GM12878 (cell line): ENCODE measurements at regions not wholly inside any gene's neighbourhood (a gene's known extent, or its start where the extent isn't known, plus 50 kb on each side); places are given as distances from the start of the nearest gene placed in this dataset.

ENCODE experiments used
- ATAC-seq: fragments of 200-7000 bp; cut with Tn5 transposase; 3 replicates; pipeline ENCODE4 v1.9.1; 2020; ENCODE audit warnings: mild to moderate bottlenecking, moderate library complexity
- BruUV-seq: library from RNA; stranded (reverse); fragments of 400-500 nt; replicated peaks from 2 replicates; lab custom pipeline; 2021; lab: Mats Ljungman, UMichigan
- CTCF ChIA-PET: fragments of 300-600 bp; sonication (Branson Sonifier 250); formaldehyde crosslinking; extraction: SDS; loops from one replicate; lab custom pipeline; 2021; ENCODE audit warnings: inconsistent platforms; lab: Yijun Ruan, JAX
- POLR2A ChIA-PET: fragments of 350-600 bp; formaldehyde crosslinking; extraction: SDS; loops from one replicate; lab custom pipeline; 2021; ENCODE audit warnings: inconsistent platforms; lab: Charles Lee
- RAD21 ChIA-PET: fragments of 300-600 bp; sonication (Branson Sonifier 250); formaldehyde crosslinking; loops from one replicate; lab custom pipeline; 2023; ENCODE audit warnings: antibody characterized with exemption; ENCODE audit not compliant: unreplicated experiment; lab: Charles Lee
- SMC1A ChIA-PET: fragments of 300-600 bp; sonication (Branson Sonifier 250); formaldehyde crosslinking; loops from one replicate; lab custom pipeline; 2023; ENCODE audit not compliant: unreplicated experiment, uncharacterized antibody; lab: Charles Lee
- DNase-seq: peaks from one replicate; pipeline ENCODE4 v3.0.0-alpha.2; 2011; ENCODE audit warnings: low read depth, low spot score
- FAIRE-seq: peaks from 3 replicates; lab custom pipeline; 2011; peaks lifted over from hg19 to GRCh38; lab: Jason Lieb, UNC
- H2AFZ ChIP-seq: 2 replicates; pipeline ENCODE4 v1.6.0; 2011; ENCODE audit warnings: low read depth, low read length, control low read depth; ENCODE audit not compliant: control insufficient read depth
- H3K27ac ChIP-seq: 2 replicates; pipeline ENCODE4 v1.5.1; 2011; ENCODE audit warnings: control low read depth; ENCODE audit not compliant: control insufficient read depth, insufficient read depth
- H3K27me3 ChIP-seq, 2 experiments: replicated peaks in 1 of 2; 2 replicates each; pipeline versions ENCODE4 v1.6.0 to v1.6.1; 2011; ENCODE audit warnings: low read length in 1 of 2; ENCODE audit not compliant: control insufficient read depth in 2 of 2, insufficient read depth in 2 of 2
- H3K36me3 ChIP-seq, 2 experiments: 2 replicates each; pipeline ENCODE4 v1.5.1; 2011; ENCODE audit warnings: low read length in 1 of 2; ENCODE audit not compliant: control insufficient read depth in 2 of 2, insufficient read depth in 2 of 2
- H3K4me1 ChIP-seq: 2 replicates; pipeline ENCODE4 v1.6.1; 2011; ENCODE audit warnings: mild to moderate bottlenecking, low read length, moderate library complexity, mixed read lengths; ENCODE audit not compliant: control insufficient read depth, insufficient read depth
- H3K4me2 ChIP-seq: 2 replicates; pipeline ENCODE4 v1.6.0; 2011; ENCODE audit warnings: control low read depth; ENCODE audit not compliant: control insufficient read depth, insufficient read depth
- H3K4me3 ChIP-seq: fragments of 200-600 bp; sonication (generic); 2 replicates; pipeline ENCODE4 v1.5.1; 2016
- H3K79me2 ChIP-seq: 2 replicates; pipeline ENCODE4 v1.6.0; 2011; ENCODE audit warnings: low read length; ENCODE audit not compliant: control insufficient read depth, insufficient read depth
- H3K9ac ChIP-seq: 2 replicates; pipeline ENCODE4 v1.8.0; 2011; ENCODE audit warnings: low read length, control low read depth, mixed read lengths; ENCODE audit not compliant: control insufficient read depth, insufficient read depth
- H3K9me3 ChIP-seq: replicated peaks from 3 replicates; pipeline ENCODE4 v1.5.1; 2011; ENCODE audit warnings: mild to moderate bottlenecking, low read length; ENCODE audit not compliant: control insufficient read depth, insufficient read depth
- H4K20me1 ChIP-seq: 2 replicates; pipeline ENCODE4 v1.6.0; 2011; ENCODE audit not compliant: control insufficient read depth, insufficient read depth
- EP300 ChIP-seq, 2 experiments: fragments of 150-350 bp in 1 of 2; IDR thresholded peaks; 2 replicates each; pipeline ENCODE4 v1.6.1; 2011 to 2012; ENCODE audit warnings: low read depth in 2 of 2, low read length in 2 of 2, borderline replicate concordance in 1 of 2, improper control_type of control experiment in 1 of 2, inconsistent platforms in 1 of 2; ENCODE audit not compliant: control insufficient read depth in 1 of 2
- LARP7 ChIP-seq: fragments of 450-650 bp; IDR thresholded peaks from 2 replicates; pipeline ENCODE4 v1.6.1; 2017; ENCODE audit warnings: mild to moderate bottlenecking
- MLLT1 ChIP-seq: fragments of 450-650 bp; IDR thresholded peaks from 2 replicates; pipeline ENCODE4 v1.6.1; 2016; ENCODE audit warnings: mild to moderate bottlenecking
- SIN3A ChIP-seq: IDR thresholded peaks from 2 replicates; pipeline ENCODE4 v1.6.1; 2012; ENCODE audit warnings: low read depth, low read length, improper control_type of control experiment
- SMARCA5 ChIP-seq: fragments of 450-650 bp; IDR thresholded peaks from 2 replicates; pipeline ENCODE4 v1.6.1; 2017; ENCODE audit warnings: mild to moderate bottlenecking
- TAF1 ChIP-seq: IDR thresholded peaks from 2 replicates; pipeline ENCODE4 v1.6.1; 2011; ENCODE audit warnings: mild to moderate bottlenecking, low read depth, low read length, borderline replicate concordance
- WGBS: methylation state at CpG from one replicate; pipeline ENCODE4 v1.1.6; 2016; ENCODE audit warnings: low lambda C conversion rate; ENCODE audit not compliant: insufficient replicate concordance, insufficient coverage; ENCODE audit errors: missing lambda C conversion rate; 5-methylcytosine and 5-hydroxymethylcytosine counted together
- in situ Hi-C: fragments of 300-500 bp; cut with MboI; formaldehyde crosslinking; loops from 9 replicates; pipeline ENCODE4 v1.14.3; 2018; ENCODE audit warnings: mixed read lengths
- intact Hi-C: fragments of 100-400 bp; cut with micrococcal nuclease; formaldehyde crosslinking; loops from one replicate; pipeline ENCODE4 v1.14.2; 2022; ENCODE audit not compliant: unreplicated experiment
- TF ChIP-seq, protein P1 (sequence below): fragments of 450-650 bp; formaldehyde crosslinking; IDR thresholded peaks from 2 replicates; pipeline ENCODE4 v1.5.0; 2022; ENCODE audit warnings: mild to moderate bottlenecking, missing genetic modification characterization

GRCh38 chrX:20362268-20363267 is 95.9 kb upstream of the RPS6KA3 start (continued):
- TF ChIP-seq, protein P1, sequence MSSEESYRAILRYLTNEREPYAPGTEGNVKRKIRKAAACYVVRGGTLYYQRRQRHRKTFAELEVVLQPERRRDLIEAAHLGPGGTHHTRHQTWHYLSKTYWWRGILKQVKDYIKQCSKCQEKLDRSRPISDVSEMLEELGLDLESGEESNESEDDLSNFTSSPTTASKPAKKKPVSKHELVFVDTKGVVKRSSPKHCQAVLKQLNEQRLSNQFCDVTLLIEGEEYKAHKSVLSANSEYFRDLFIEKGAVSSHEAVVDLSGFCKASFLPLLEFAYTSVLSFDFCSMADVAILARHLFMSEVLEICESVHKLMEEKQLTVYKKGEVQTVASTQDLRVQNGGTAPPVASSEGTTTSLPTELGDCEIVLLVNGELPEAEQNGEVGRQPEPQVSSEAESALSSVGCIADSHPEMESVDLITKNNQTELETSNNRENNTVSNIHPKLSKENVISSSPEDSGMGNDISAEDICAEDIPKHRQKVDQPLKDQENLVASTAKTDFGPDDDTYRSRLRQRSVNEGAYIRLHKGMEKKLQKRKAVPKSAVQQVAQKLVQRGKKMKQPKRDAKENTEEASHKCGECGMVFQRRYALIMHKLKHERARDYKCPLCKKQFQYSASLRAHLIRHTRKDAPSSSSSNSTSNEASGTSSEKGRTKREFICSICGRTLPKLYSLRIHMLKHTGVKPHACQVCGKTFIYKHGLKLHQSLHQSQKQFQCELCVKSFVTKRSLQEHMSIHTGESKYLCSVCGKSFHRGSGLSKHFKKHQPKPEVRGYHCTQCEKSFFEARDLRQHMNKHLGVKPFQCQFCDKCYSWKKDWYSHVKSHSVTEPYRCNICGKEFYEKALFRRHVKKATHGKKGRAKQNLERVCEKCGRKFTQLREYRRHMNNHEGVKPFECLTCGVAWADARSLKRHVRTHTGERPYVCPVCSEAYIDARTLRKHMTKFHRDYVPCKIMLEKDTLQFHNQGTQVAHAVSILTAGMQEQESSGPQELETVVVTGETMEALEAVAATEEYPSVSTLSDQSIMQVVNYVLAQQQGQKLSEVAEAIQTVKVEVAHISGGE, result no peak
- TF ChIP-seq SMARCA5 (no peak), LARP7 (no peak), MLLT1 (no peak)
- TF ChIP-seq, all 136 proteins: peak for 0

GRCh38 chrX:20361890-20362262 is 95.2 kb upstream of the RPS6KA3 start:
- H2AFZ ChIP-seq, result no peak overlapping the region

More at GRCh38 chrX:20361890-20362262, 95.2 kb upstream of the RPS6KA3 start:
- Histone ChIP-seq H3K4me3 (no peak overlapping the region), H3K4me2 (no peak overlapping the region), H3K27ac (no peak overlapping the region), H4K20me1 (no peaks in the 10 kb centered on the region), H3K4me1 (no peaks in the 10 kb centered on the region), H3K9ac (no peak overlapping the region)
- BruUV-seq, result no TSS peak
- TF ChIP-seq TAF1 (no peak), EP300 (IDR thresholded peaks at IDR 0.05; ENCODE audit: borderline replicate concordance in 1 of 2, control insufficient read depth in 1 of 2, low read depth in 2 of 2, low read length in 2 of 2) (no peak), SIN3A (no peak)
- TF ChIP-seq, all 136 proteins: peak for 0
- in situ Hi-C loops (no loop called here), intact Hi-C loops (no loop called here)
- POLR2A ChIA-PET, result interaction anchor here (0.5 to 0.6 kb wide), 2 partner anchors 23 to 24 kb away, joined by 4 read pairs; no protein-coding TSS in a partner anchor
- Histone ChIP-seq H3K9me3 (no peaks in the 10 kb centered on the region), H3K79me2 (no peaks in the 10 kb centered on the region), H3K36me3 (no peaks in the 10 kb centered on the region), H3K27me3 (no peaks in the 10 kb centered on the region)
- ATAC-seq (no peak), DNase-seq (no peak), FAIRE-seq (no peak)
- WGBS, result 27% methylated on average over 4 of the region's 4 CpGs
- RAD21 ChIA-PET, result interaction anchor here (0.6 kb wide), 1 partner anchor 44 kb away, joined by 3 read pairs; no protein-coding TSS in a partner anchor
- CTCF ChIA-PET, result no interaction called here
- SMC1A ChIA-PET, result no interaction called here
